ENCODE measurements at regions not wholly inside any gene's neighbourhood (a gene's known extent, or its start where the extent isn't known, plus 50 kb on each side); places are given as distances from the start of the nearest gene placed in this dataset.
"Not testable (repeated sequence)": the region's sequence is repeated elsewhere in the genome, so short reads cannot be mapped to it uniquely, and the experiment has no call there.

GRCh38 chr10:83983578-83984255 is 155.6 kb upstream of the GHITM start:
- DNase-seq = peak in 1 of 3 donors; percentile 26

GRCh38 chr10:83984256-83984640 is 155.1 kb upstream of the GHITM start:
- DNase-seq = no peak

- no peak for DNase-seq
Observed at GRCh38 chr10:83986800-83987199, 152.5 kb upstream of the GHITM start.

GRCh38 chr10:83987216-83987615 is 152.1 kb upstream of the GHITM start:
- no peak for DNase-seq

- DNase-seq = no peak
Observed at GRCh38 chr10:83988435-83988834, 150.9 kb upstream of the GHITM start.

GRCh38 chr10:83990126-83990525 is 149.2 kb upstream of the GHITM start:
- DNase-seq = no peak

- DNase-seq = no peak
Observed at GRCh38 chr10:83991986-83992753, 147.1 kb upstream of the GHITM start.

- DNase-seq = no peak
Observed at GRCh38 chr10:83994325-83994724, 145.0 kb upstream of the GHITM start.

- DNase-seq = no peak
Observed at GRCh38 chr10:83995738-83996331, 143.5 kb upstream of the GHITM start.

GRCh38 chr10:84004221-84004620 is 135.1 kb upstream of the GHITM start:
- no peak for DNase-seq

GRCh38 chr10:84005403-84005802 is 133.9 kb upstream of the GHITM start:
- no peak for DNase-seq

GRCh38 chr10:84007482-84007881 is 131.8 kb upstream of the GHITM start:
- no peak for DNase-seq

- no peak for DNase-seq
Observed at GRCh38 chr10:84008878-84009277, 130.4 kb upstream of the GHITM start.

GRCh38 chr10:84012431-84012830 is 126.9 kb upstream of the GHITM start:
- no peak for DNase-seq

- DNase-seq = no peak
Observed at GRCh38 chr10:84012831-84013458, 126.4 kb upstream of the GHITM start.

GRCh38 chr10:84015877-84016595 is 123.3 kb upstream of the GHITM start:
- peak in 1 of 3 donors; percentile 22 for DNase-seq

GRCh38 chr10:84018826-84019225 is 120.5 kb upstream of the GHITM start:
- no peak for DNase-seq

- DNase-seq = not testable (repeated sequence)
Observed at GRCh38 chr10:84019854-84020458, 119.4 kb upstream of the GHITM start.

GRCh38 chr10:84026821-84027257 is 112.5 kb upstream of the GHITM start:
- no peak for DNase-seq

- DNase-seq = no peak
Observed at GRCh38 chr10:84029840-84030239, 109.5 kb upstream of the GHITM start.

- no peak for DNase-seq
Observed at GRCh38 chr10:84038035-84038434, 101.3 kb upstream of the GHITM start.
